IPS-NIHi7 (cell line): ENCODE measurements at regions not wholly inside any gene's neighbourhood (a gene's known extent, or its start where the extent isn't known, plus 50 kb on each side); places are given as distances from the start of the nearest gene placed in this dataset.

Experiments used
- DNase-seq: peaks from one replicate; pipeline ENCODE4 v3.0.0; 2012; ENCODE audit warnings: mixed read lengths; ENCODE audit errors: extremely low spot score

DNA sequence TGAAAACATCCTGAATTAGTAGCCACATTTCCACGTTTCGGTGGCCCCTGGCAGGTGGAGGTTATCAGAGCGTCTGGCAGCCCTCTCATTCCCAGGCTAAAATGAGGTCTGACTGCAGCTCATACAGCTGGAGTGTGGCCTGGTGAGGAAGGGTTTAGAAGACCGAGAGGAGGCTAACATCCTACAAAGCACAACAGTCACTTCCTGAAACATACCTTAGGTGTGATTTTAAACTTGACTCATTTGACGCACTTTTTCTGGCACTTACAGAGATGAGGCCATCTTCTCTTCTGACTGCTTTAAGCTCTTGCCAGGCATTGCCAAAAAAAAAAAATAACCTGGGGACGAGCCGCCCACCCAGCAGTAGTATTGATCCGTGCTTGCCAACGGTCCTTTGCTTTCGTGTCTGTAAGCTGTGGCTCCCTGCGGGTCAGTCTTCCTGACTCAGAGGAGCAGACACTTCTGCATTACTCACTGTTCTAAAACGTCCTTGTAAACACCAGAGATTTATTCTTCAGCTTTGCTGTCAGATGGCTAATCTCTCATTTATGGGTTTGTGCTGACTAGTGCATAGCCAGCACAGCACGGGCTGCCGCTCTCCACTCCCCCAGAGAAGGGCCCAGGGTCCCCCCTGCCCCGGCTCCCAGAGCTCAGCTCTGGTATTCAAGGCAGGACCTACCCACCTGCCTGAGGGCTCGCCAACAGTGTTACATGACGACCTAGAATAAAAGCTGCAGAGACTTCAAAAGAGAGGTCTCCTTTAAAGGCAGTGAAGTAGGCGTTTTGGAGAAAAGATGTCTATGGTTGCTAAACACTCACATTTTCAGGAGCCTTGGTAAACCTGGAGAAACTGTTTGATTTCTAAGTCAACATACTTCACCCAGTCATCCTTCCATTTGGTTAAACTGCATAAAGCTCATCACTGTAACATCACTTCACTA, 78.5 kb upstream of the FRMD1 start:
- no peak for DNase-seq

- no peak for DNase-seq
Measured at GRCh38 chr6:168156742-168157265, 77.8 kb upstream of the FRMD1 start.

DNA sequence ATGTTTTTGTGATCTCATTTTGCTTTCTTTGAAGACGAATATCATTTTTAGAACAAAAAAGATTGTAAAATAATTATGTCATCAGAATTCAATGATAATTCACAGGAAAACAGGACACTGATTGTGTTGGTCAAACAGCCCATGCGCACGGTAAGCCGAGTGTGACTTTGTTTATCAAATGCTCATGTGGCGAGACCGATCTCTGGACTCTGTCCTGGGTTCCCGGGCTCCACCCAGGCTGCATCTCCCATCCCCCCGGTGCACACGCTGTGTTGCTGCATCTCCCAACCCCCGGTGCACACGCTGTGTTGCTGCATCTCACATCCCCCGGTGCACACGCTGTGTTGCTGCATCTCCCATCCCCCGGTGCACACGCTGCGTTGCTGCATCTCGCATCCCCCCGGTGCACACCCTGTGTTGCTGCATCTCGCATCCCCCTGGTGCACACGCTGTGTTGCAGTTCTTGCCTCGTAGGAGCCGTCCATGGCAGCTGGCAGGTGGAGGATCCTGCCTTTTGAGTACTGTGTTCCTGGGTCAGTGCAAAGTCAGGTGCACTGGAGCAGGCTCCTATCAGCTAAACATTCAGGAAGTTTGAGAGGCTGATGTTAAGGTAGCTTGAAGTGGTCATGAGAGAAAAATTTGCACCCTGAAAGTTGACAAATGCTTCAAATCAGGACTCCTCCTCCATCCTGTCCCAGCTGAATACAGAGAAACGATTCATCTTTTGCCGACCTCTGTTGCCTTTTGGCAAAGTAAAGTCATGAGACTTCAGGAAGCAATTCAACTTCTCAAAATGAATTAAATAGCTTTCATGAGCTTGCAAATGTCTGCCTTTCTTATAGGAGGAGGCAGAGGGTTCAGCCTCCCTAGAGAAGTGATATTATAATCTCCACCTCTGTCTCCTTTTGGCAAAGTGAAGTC, 77.1 kb upstream of the FRMD1 start:
- DNase-seq: no peak

- no peak for DNase-seq
Measured at GRCh38 chr6:168155193-168155592, 76.2 kb upstream of the FRMD1 start.

DNA sequence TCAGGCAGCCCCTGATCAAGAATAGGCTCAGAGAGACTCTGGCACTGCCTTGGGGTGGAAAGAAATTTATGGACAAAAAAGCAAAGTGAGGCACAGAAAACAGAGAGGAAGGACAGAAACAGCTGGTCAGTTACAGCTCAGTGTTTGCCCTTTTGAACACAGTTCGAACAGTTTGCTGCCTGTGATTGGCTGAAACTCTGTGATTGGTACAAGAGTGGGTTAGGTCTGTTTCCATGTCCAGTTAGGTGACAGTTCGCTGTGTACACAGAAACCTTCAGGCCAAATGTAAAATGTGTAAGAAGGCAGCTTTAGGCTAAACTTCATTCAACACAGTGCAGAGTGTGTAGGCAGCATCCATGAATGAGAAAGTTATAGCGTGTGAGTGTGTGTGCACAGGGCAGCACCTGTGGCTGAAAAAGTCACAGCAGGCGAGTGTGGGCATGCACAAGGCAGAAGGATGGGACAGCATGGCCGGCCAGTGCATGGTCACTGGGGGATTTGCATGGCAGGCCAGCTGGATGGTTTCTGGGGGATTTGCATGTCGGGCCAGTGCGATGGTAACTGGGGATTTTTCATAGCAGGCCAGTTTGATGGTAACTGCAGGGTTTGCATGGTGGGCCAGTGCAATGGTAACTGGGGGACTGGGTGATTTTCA, 75.4 kb upstream of the FRMD1 start:
- DNase-seq: no peak

- peak; percentile 2 for DNase-seq
Measured at GRCh38 chr6:168153553-168153952, 74.5 kb upstream of the FRMD1 start.

GRCh38 chr6:168152980-168153379, 74.0 kb upstream of the FRMD1 start:
- peak; percentile 9 for DNase-seq

DNA sequence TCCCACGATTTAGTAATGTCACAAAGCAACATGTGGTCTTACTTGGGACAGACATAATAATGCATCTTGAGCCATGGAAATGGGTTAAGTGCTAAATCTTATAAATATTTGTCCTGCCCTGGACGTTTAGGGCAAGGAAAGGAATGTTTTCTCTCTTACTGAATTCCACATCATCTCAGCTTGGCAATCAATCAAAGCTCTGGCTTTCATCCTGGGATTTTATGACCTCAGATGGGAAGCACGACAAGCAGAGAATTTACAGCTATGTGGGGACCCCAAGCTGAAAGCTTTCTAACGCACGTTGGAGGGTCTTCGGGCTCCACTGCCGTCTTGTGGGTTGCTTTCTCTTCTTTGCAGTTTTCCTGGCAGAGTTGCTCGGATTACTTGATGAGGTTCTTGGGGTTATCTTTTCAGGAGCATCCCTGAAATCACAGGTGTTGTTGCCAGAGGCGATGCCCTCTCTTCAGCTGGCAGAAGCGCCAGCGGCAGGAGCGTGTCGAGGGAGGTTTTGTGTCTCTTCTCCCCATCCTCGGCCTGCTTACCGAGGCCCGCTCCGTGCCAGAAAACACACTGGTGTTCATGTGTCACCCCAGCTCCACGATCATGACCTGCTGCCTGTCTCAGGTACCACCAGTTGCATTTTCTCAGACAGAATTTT, 73.4 kb upstream of the FRMD1 start:
- peak; percentile 4 for DNase-seq

GRCh38 chr6:168150551-168151320, 71.7 kb upstream of the FRMD1 start:
- peak; percentile 53 for DNase-seq

- no peak for DNase-seq
Measured at GRCh38 chr6:168149015-168149414, 70.0 kb upstream of the FRMD1 start.

GRCh38 chr6:168148231-168148849, 69.3 kb upstream of the FRMD1 start:
- no peak for DNase-seq

GRCh38 chr6:168147205-168147738, 68.3 kb upstream of the FRMD1 start:
- DNase-seq: no peak

GRCh38 chr6:168145747-168146596, 67.0 kb upstream of the FRMD1 start:
- DNase-seq: no peak

DNA sequence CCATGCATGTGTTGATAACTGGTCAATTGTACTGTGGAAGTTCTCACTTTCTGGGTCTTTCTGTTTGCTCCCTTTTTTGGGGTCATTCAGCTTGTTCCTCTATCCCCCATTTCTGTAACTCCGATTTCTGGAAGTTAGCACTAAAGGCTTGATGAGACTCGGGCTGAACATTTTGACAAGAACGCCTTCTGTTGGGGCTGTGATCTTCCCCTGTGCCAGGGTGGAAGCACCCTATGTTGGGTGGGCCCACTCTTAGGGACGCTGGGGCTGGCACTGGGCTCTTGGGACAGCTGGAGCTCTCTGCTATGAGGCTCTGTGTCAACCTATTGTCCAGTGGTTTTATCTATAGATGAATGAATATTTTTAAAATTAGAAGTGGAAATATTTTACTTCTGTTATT, 60.1 kb upstream of the FRMD1 start:
- DNase-seq: no peak

- DNase-seq: peak; percentile 2
Measured at GRCh38 chr6:168138436-168138835, 59.4 kb upstream of the FRMD1 start.

GRCh38 chr6:168137024-168137423, 58.0 kb upstream of the FRMD1 start:
- DNase-seq: no peak

- DNase-seq: no peak
Measured at GRCh38 chr6:168136622-168137021, 57.6 kb upstream of the FRMD1 start.

GRCh38 chr6:168136001-168136400, 57.0 kb upstream of the FRMD1 start:
- no peak for DNase-seq
